A673 (cell line): ENCODE measurements at regions not wholly inside any gene's neighbourhood (a gene's known extent, or its start where the extent isn't known, plus 50 kb on each side); places are given as distances from the start of the nearest gene placed in this dataset.

Source experiments
- EZH2 ChIP-seq: fragments of 200-600 bp; sonication (generic); IDR thresholded peaks from 2 replicates; pipeline ENCODE4 v1.6.1; 2017; ENCODE audit warnings: borderline replicate concordance, low read depth, mild to moderate bottlenecking, mixed read lengths, antibody characterized with exemption, low read length; ENCODE audit not compliant: poor library complexity, severe bottlenecking
- TF ChIP-seq, protein P1 (sequence below): fragments of 300-800, 200-600 bp; sonication (generic); conservative IDR thresholded peaks from 2 replicates; pipeline ENCODE4 v1.5.1; 2017; ENCODE audit warnings: low read depth, mild to moderate bottlenecking, antibody characterized with exemption, low read length, moderate library complexity, mixed read lengths

DNA sequence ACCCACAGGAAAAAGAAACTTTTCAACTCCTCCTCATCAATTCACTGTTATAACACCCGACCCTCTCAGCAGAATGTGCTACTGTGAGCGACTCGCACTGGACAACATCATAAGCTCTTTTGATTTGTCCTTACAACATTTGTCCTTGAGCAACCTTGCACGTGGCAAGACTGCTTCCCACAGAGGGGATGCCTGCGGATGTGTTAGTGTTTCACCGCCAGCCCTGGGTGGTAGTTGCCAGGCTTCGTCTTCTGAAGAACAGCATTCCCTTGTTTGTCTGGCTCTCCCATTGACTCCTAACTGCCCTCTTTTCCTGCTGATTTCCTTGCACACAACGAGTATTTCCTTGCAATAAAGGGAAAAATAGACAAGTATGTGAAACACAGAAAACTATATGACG, 111.4 kb upstream of the SLC7A1 start:
- TF ChIP-seq, protein P1, sequence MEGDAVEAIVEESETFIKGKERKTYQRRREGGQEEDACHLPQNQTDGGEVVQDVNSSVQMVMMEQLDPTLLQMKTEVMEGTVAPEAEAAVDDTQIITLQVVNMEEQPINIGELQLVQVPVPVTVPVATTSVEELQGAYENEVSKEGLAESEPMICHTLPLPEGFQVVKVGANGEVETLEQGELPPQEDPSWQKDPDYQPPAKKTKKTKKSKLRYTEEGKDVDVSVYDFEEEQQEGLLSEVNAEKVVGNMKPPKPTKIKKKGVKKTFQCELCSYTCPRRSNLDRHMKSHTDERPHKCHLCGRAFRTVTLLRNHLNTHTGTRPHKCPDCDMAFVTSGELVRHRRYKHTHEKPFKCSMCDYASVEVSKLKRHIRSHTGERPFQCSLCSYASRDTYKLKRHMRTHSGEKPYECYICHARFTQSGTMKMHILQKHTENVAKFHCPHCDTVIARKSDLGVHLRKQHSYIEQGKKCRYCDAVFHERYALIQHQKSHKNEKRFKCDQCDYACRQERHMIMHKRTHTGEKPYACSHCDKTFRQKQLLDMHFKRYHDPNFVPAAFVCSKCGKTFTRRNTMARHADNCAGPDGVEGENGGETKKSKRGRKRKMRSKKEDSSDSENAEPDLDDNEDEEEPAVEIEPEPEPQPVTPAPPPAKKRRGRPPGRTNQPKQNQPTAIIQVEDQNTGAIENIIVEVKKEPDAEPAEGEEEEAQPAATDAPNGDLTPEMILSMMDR, result no peak
- TF ChIP-seq EZH2, result no peak
